HL-60 (cell line): ENCODE measurements at regions not wholly inside any gene's neighbourhood (a gene's known extent, or its start where the extent isn't known, plus 50 kb on each side); places are given as distances from the start of the nearest gene placed in this dataset.

Source experiments
- GABPA ChIP-seq: IDR thresholded peaks from 2 replicates; pipeline ENCODE4 v1.6.1; 2012; ENCODE audit warnings: low read depth
- POLR2AphosphoS5 ChIP-seq: IDR thresholded peaks from 2 replicates; pipeline ENCODE4 v1.6.1; 2012; ENCODE audit warnings: low read depth
- SPI1 ChIP-seq: IDR thresholded peaks from 2 replicates; pipeline ENCODE4 v1.6.1; 2012; ENCODE audit warnings: low read depth, mild to moderate bottlenecking, borderline replicate concordance
- TF ChIP-seq, protein P1 (sequence below): IDR thresholded peaks from one replicate; pipeline ENCODE4 v1.5.1; 2011; ENCODE audit warnings: low read length, control low read depth, inconsistent platforms; ENCODE audit not compliant: insufficient read depth
- TF ChIP-seq, protein P2 (sequence below): IDR thresholded peaks from 2 replicates; pipeline ENCODE4 v1.6.1; 2012; ENCODE audit warnings: low read depth; ENCODE audit not compliant: insufficient replicate concordance

DNA sequence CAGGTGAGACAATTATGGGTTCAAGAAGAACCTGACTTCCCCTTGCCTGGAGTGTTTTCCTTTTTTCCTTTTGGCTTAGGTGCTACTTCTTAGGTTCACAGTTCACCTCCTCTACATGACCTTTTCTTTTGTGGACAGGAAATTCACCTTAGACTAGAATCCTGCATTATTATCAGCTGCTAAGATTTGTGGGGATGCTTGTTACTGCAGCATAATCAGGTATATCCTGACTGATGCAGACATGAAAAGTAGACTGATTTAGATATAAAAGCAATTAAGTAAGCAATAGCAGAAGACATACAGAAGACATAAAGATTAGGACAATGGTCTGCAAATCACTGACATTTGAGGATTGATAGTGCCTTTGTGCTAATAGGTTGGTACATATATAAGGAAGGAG, 168.3 kb downstream of the SALL1 start:
- TF ChIP-seq, protein P1, sequence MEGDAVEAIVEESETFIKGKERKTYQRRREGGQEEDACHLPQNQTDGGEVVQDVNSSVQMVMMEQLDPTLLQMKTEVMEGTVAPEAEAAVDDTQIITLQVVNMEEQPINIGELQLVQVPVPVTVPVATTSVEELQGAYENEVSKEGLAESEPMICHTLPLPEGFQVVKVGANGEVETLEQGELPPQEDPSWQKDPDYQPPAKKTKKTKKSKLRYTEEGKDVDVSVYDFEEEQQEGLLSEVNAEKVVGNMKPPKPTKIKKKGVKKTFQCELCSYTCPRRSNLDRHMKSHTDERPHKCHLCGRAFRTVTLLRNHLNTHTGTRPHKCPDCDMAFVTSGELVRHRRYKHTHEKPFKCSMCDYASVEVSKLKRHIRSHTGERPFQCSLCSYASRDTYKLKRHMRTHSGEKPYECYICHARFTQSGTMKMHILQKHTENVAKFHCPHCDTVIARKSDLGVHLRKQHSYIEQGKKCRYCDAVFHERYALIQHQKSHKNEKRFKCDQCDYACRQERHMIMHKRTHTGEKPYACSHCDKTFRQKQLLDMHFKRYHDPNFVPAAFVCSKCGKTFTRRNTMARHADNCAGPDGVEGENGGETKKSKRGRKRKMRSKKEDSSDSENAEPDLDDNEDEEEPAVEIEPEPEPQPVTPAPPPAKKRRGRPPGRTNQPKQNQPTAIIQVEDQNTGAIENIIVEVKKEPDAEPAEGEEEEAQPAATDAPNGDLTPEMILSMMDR, result no peak
- TF ChIP-seq SPI1 (no peak), POLR2AphosphoS5 (no peak), GABPA (no peak)
- TF ChIP-seq, protein P2, sequence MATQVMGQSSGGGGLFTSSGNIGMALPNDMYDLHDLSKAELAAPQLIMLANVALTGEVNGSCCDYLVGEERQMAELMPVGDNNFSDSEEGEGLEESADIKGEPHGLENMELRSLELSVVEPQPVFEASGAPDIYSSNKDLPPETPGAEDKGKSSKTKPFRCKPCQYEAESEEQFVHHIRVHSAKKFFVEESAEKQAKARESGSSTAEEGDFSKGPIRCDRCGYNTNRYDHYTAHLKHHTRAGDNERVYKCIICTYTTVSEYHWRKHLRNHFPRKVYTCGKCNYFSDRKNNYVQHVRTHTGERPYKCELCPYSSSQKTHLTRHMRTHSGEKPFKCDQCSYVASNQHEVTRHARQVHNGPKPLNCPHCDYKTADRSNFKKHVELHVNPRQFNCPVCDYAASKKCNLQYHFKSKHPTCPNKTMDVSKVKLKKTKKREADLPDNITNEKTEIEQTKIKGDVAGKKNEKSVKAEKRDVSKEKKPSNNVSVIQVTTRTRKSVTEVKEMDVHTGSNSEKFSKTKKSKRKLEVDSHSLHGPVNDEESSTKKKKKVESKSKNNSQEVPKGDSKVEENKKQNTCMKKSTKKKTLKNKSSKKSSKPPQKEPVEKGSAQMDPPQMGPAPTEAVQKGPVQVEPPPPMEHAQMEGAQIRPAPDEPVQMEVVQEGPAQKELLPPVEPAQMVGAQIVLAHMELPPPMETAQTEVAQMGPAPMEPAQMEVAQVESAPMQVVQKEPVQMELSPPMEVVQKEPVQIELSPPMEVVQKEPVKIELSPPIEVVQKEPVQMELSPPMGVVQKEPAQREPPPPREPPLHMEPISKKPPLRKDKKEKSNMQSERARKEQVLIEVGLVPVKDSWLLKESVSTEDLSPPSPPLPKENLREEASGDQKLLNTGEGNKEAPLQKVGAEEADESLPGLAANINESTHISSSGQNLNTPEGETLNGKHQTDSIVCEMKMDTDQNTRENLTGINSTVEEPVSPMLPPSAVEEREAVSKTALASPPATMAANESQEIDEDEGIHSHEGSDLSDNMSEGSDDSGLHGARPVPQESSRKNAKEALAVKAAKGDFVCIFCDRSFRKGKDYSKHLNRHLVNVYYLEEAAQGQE, result no peak
